ENCODE measurements at regions not wholly inside any gene's neighbourhood (a gene's known extent, or its start where the extent isn't known, plus 50 kb on each side); places are given as distances from the start of the nearest gene placed in this dataset.

GRCh38 chr10:80720549-80720948 is 182.8 kb downstream of the SH2D4B start:
- TF ChIP-seq CTCF (IDR thresholded peaks at IDR 0.05): no peak
- no peak for TF ChIP-seq NRF1 (IDR thresholded peaks at IDR 0.05; ENCODE audit: low read depth, low read length)
- TF ChIP-seq FOXM1 (IDR thresholded peaks at IDR 0.05; ENCODE audit: low read depth): no peak
- no peak for TF ChIP-seq JUND (IDR thresholded peaks at IDR 0.05)
- no peak for TF ChIP-seq MXI1 (IDR thresholded peaks at IDR 0.05; ENCODE audit: low read depth, low read length)
- TF ChIP-seq SMC3 (IDR thresholded peaks at IDR 0.05; ENCODE audit: low read depth, low read length): no peak
- TF ChIP-seq CHD2 (IDR thresholded peaks at IDR 0.05; ENCODE audit: low read length, partially characterized antibody): no peak
- no peak for TF ChIP-seq TCF12 (IDR thresholded peaks at IDR 0.05)
